GM12878 (cell line): ENCODE measurements at regions not wholly inside any gene's neighbourhood (a gene's known extent, or its start where the extent isn't known, plus 50 kb on each side); places are given as distances from the start of the nearest gene placed in this dataset.

Experiments used
- CEBPZ ChIP-seq: fragments of 150-350 bp; IDR thresholded peaks from 2 replicates; pipeline ENCODE4 v1.6.1; 2016; ENCODE audit warnings: low read depth, low read length
- ZNF274 ChIP-seq: IDR thresholded peaks from one replicate; pipeline ENCODE4 v1.8.0; 2011; ENCODE audit not compliant: insufficient read length, insufficient read depth
- ZNF622 ChIP-seq: fragments of 450-650 bp; IDR thresholded peaks from 2 replicates; pipeline ENCODE4 v1.6.1; 2017; ENCODE audit warnings: mild to moderate bottlenecking, inconsistent platforms
- ZZZ3 ChIP-seq: IDR thresholded peaks from 2 replicates; pipeline ENCODE4 v1.6.1; 2011; ENCODE audit warnings: low read depth; ENCODE audit not compliant: control insufficient read depth, insufficient read length
- TF ChIP-seq, protein P1 (sequence below): fragments of 450-650 bp; IDR thresholded peaks from 2 replicates; pipeline ENCODE4 v1.6.1; 2017; ENCODE audit warnings: mild to moderate bottlenecking, low read depth, inconsistent platforms; ENCODE audit not compliant: poor library complexity, severe bottlenecking
- TF ChIP-seq, protein P2 (sequence below): fragments of 450-650 bp; IDR thresholded peaks from 2 replicates; pipeline ENCODE4 v1.6.1; 2016; ENCODE audit warnings: mild to moderate bottlenecking, moderate library complexity, borderline replicate concordance

DNA sequence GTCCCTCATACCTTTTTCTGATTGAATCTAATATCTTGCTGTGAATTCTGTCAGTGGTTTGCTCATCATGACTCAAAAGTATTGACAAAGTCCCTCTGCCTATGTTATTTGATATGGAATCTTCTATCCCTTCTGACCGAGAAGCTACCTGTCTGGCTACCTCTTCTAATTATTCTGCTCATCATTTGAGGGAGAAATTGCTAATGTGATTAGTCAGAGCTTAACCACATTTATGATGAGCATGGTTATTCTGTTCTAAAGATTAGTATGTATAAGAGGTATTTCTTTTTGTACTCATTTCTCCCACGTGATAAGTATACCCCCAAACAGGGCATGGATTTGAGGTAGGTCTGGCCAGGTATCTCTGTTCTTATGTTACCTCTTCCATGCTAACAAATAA lies 428.4 kb upstream of the KCNMB2 start (continued):
- TF ChIP-seq, protein P1, sequence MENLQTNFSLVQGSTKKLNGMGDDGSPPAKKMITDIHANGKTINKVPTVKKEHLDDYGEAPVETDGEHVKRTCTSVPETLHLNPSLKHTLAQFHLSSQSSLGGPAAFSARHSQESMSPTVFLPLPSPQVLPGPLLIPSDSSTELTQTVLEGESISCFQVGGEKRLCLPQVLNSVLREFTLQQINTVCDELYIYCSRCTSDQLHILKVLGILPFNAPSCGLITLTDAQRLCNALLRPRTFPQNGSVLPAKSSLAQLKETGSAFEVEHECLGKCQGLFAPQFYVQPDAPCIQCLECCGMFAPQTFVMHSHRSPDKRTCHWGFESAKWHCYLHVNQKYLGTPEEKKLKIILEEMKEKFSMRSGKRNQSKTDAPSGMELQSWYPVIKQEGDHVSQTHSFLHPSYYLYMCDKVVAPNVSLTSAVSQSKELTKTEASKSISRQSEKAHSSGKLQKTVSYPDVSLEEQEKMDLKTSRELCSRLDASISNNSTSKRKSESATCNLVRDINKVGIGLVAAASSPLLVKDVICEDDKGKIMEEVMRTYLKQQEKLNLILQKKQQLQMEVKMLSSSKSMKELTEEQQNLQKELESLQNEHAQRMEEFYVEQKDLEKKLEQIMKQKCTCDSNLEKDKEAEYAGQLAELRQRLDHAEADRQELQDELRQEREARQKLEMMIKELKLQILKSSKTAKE = no peak
- no peak for TF ChIP-seq CEBPZ
- TF ChIP-seq, protein P2, sequence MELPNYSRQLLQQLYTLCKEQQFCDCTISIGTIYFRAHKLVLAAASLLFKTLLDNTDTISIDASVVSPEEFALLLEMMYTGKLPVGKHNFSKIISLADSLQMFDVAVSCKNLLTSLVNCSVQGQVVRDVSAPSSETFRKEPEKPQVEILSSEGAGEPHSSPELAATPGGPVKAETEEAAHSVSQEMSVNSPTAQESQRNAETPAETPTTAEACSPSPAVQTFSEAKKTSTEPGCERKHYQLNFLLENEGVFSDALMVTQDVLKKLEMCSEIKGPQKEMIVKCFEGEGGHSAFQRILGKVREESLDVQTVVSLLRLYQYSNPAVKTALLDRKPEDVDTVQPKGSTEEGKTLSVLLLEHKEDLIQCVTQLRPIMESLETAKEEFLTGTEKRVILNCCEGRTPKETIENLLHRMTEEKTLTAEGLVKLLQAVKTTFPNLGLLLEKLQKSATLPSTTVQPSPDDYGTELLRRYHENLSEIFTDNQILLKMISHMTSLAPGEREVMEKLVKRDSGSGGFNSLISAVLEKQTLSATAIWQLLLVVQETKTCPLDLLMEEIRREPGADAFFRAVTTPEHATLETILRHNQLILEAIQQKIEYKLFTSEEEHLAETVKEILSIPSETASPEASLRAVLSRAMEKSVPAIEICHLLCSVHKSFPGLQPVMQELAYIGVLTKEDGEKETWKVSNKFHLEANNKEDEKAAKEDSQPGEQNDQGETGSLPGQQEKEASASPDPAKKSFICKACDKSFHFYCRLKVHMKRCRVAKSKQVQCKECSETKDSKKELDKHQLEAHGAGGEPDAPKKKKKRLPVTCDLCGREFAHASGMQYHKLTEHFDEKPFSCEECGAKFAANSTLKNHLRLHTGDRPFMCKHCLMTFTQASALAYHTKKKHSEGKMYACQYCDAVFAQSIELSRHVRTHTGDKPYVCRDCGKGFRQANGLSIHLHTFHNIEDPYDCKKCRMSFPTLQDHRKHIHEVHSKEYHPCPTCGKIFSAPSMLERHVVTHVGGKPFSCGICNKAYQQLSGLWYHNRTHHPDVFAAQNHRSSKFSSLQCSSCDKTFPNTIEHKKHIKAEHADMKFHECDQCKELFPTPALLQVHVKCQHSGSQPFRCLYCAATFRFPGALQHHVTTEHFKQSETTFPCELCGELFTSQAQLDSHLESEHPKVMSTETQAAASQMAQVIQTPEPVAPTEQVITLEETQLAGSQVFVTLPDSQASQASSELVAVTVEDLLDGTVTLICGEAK = no peak
- TF ChIP-seq ZZZ3 = no peak
- no peak for TF ChIP-seq ZNF622
- TF ChIP-seq ZNF274 = no peak
